ENCODE measurements at regions not wholly inside any gene's neighbourhood (a gene's known extent, or its start where the extent isn't known, plus 50 kb on each side); places are given as distances from the start of the nearest gene placed in this dataset.

GRCh38 chr3:72344236-72344635, 504.0 kb downstream of the SHQ1 start:
- no peak for DNase-seq (ENCODE audit: low read depth in 2 of 2)

- no peak for DNase-seq (ENCODE audit: low read depth in 2 of 2)
These were observed 505.2 kb downstream of the SHQ1 start for GRCh38 chr3:72343078-72343477.

GRCh38 chr3:72342450-72342849, 505.8 kb downstream of the SHQ1 start:
- no peak for DNase-seq (ENCODE audit: low read depth in 2 of 2)

GRCh38 chr3:72341920-72342319, 506.3 kb downstream of the SHQ1 start:
- no peak for DNase-seq (ENCODE audit: low read depth in 2 of 2)

- no peak for DNase-seq (ENCODE audit: low read depth in 2 of 2)
These were observed 506.9 kb downstream of the SHQ1 start for GRCh38 chr3:72341380-72341770.

GRCh38 chr3:72340476-72341379, 507.5 kb downstream of the SHQ1 start:
- DNase-seq (ENCODE audit: low read depth in 2 of 2): no peak

- no peak for DNase-seq (ENCODE audit: low read depth in 2 of 2)
These were observed 508.2 kb downstream of the SHQ1 start for GRCh38 chr3:72340056-72340455.

GRCh38 chr3:72339670-72340030, 508.6 kb downstream of the SHQ1 start:
- DNase-seq (ENCODE audit: low read depth in 2 of 2): no peak

- DNase-seq (ENCODE audit: low read depth in 2 of 2): no peak
These were observed 509.1 kb downstream of the SHQ1 start for GRCh38 chr3:72338942-72339669.

GRCh38 chr3:72338082-72338941, 509.9 kb downstream of the SHQ1 start:
- DNase-seq (ENCODE audit: low read depth in 2 of 2): no peak

GRCh38 chr3:72337480-72337855, 510.8 kb downstream of the SHQ1 start:
- no peak for DNase-seq (ENCODE audit: low read depth in 2 of 2)

- DNase-seq (ENCODE audit: low read depth in 2 of 2): no peak
These were observed 511.3 kb downstream of the SHQ1 start for GRCh38 chr3:72336821-72337479.

GRCh38 chr3:72336114-72336651, 512.1 kb downstream of the SHQ1 start:
- DNase-seq (ENCODE audit: low read depth in 2 of 2): no peak

- DNase-seq (ENCODE audit: low read depth in 2 of 2): no peak
These were observed 512.7 kb downstream of the SHQ1 start for GRCh38 chr3:72335458-72336095.

- no peak for DNase-seq (ENCODE audit: low read depth in 2 of 2)
These were observed 513.4 kb downstream of the SHQ1 start for GRCh38 chr3:72334681-72335457.

- no peak for DNase-seq (ENCODE audit: low read depth in 2 of 2)
These were observed 515.6 kb downstream of the SHQ1 start for GRCh38 chr3:72332689-72333088.

GRCh38 chr3:72332036-72332435, 516.2 kb downstream of the SHQ1 start:
- DNase-seq (ENCODE audit: low read depth in 2 of 2): no peak

GRCh38 chr3:72331076-72331475, 517.2 kb downstream of the SHQ1 start:
- no peak for DNase-seq (ENCODE audit: low read depth in 2 of 2)

- no peak for DNase-seq (ENCODE audit: low read depth in 2 of 2)
These were observed 518.9 kb downstream of the SHQ1 start for GRCh38 chr3:72329354-72329753.

GRCh38 chr3:72328755-72329277, 519.4 kb downstream of the SHQ1 start:
- DNase-seq (ENCODE audit: low read depth in 2 of 2): no peak

Data from stimulated activated CD8-positive, alpha-beta memory T cell treated with anti-CD3 and anti-CD28 coated beads, Interleukin-2, amount 100 ng/mL, for 1 hour (primary cell).